ENCODE measurements at regions not wholly inside any gene's neighbourhood (a gene's known extent, or its start where the extent isn't known, plus 50 kb on each side); places are given as distances from the start of the nearest gene placed in this dataset.

DNA sequence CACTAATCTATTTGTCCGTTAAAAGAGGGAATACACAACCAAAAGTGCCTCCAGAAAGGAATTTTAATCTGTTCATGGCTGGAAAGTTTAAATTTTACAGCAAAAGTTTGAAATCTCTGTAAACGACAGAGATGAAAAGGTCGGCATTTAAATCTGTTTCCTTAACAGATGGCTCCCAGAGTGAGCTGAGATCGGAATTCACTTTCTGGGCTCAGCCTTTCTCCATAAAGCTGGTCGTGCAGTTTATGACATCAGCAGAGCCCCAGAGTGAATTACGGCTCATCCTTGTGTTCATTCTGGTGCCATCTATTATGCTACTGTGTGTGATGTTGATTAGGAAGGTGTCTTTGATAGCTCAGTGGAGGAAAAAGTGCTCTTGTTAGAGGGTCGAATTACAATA is 117.6 kb upstream of the ZFP64 start (continued):
- TF ChIP-seq CBX5 (IDR thresholded peaks at IDR 0.05; ENCODE audit: low read depth, low read length) (no peak), SAP30 (IDR thresholded peaks at IDR 0.05; ENCODE audit: insufficient read depth, insufficient replicate concordance, low read length) (no peak), KDM1A (IDR thresholded peaks at IDR 0.05; ENCODE audit: borderline replicate concordance, low read length) (no peak)

Data from H1 (cell line).